Activated naive CD8-positive, alpha-beta T cell treated with anti-CD3 and anti-CD28 coated beads for 36 hours (primary cell): ENCODE measurements at regions not wholly inside any gene's neighbourhood (a gene's known extent, or its start where the extent isn't known, plus 50 kb on each side); places are given as distances from the start of the nearest gene placed in this dataset.

ENCODE experiments used
- DNase-seq: peaks from one replicate; pipeline ENCODE4 v3.0.0; 2021
- H3K27ac Mint-ChIP-seq: one replicate; pipeline ENCODE4 v1.8.0; 2022; ENCODE audit warnings: mild to moderate bottlenecking, moderate library complexity, mixed read lengths
- H3K27me3 Mint-ChIP-seq: one replicate; pipeline ENCODE4 v1.8.0; 2022; ENCODE audit warnings: mild to moderate bottlenecking, mixed read lengths
- H3K36me3 Mint-ChIP-seq: one replicate; pipeline ENCODE4 v1.8.0; 2021; ENCODE audit warnings: mild to moderate bottlenecking, mixed read lengths
- H3K4me1 Mint-ChIP-seq: one replicate; pipeline ENCODE4 v1.8.0; 2021; ENCODE audit warnings: mixed read lengths
- H3K4me3 Mint-ChIP-seq: one replicate; pipeline ENCODE4 v1.8.0; 2022; ENCODE audit warnings: mild to moderate bottlenecking, moderate library complexity, mixed read lengths
- H3K9me3 Mint-ChIP-seq: one replicate; pipeline ENCODE4 v1.8.0; 2022; ENCODE audit warnings: mixed read lengths

DNA sequence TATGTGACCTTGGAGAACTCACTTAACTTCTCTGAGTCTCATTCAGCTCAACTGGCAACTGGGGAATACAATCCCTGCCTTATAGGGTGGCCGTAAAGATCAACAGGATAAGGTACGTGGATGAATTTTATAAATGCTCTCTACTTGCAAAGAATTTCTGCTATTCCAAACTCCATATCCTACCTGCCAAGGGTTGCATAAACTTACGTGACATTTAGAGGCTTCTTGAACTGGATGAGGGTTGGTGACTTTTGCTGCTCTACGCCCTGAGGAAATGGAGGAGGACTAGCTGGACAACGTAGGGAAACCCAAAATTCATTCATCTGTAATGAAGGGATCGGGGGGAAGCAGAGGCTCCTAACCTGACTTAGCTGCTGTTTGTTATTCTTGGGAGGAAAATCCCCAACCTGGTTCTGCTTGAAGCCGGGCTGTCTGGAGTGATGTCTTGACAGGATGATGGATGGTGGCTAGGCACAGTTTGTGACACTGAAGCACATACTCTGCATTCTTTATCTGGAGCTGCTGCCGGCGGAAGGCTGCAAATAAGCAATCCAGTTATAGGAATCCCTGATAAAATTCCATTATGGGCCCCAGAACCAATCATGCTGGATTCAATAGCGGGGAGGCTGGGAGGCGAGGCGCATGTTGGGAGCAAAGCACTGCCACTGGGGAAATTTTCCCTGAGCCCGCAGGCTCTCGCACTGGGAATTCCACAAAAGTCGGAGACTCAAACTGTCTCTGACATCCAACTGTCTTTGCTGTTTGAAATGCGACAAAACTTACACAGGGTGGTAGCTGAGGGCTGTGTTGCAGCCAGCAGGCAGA, 94.7 kb upstream of the SDK2 start:
- Mint-ChIP-seq H3K4me3 (no peak overlapping the region), H3K9me3 (no peaks in the 10 kb centered on the region), H3K4me1 (no peaks in the 10 kb centered on the region), H3K27me3 (no peaks in the 10 kb centered on the region), H3K36me3 (no peaks in the 10 kb centered on the region), H3K27ac (no peak overlapping the region)
- no peak for DNase-seq

GRCh38 chr17:73740370-73740769, 96.1 kb upstream of the SDK2 start:
- Mint-ChIP-seq H3K9me3 (no peaks in the 10 kb centered on the region), H3K4me3 (no peak overlapping the region)

GRCh38 chr17:73742948-73743381, 98.7 kb upstream of the SDK2 start:
- DNase-seq: no peak
- H3K27ac Mint-ChIP-seq: no peak overlapping the region
- H3K4me3 Mint-ChIP-seq: no peak overlapping the region
- no peaks in the 10 kb centered on the region for H3K27me3 Mint-ChIP-seq
- H3K4me1 Mint-ChIP-seq: no peaks in the 10 kb centered on the region
- no peaks in the 10 kb centered on the region for H3K36me3 Mint-ChIP-seq
- H3K9me3 Mint-ChIP-seq: no peaks in the 10 kb centered on the region

More at GRCh38 chr17:73740370-73740769, 96.1 kb upstream of the SDK2 start:
- Mint-ChIP-seq H3K4me1 (no peaks in the 10 kb centered on the region), H3K36me3 (no peaks in the 10 kb centered on the region), H3K27ac (no peak overlapping the region), H3K27me3 (no peaks in the 10 kb centered on the region)
- no peak for DNase-seq

DNA sequence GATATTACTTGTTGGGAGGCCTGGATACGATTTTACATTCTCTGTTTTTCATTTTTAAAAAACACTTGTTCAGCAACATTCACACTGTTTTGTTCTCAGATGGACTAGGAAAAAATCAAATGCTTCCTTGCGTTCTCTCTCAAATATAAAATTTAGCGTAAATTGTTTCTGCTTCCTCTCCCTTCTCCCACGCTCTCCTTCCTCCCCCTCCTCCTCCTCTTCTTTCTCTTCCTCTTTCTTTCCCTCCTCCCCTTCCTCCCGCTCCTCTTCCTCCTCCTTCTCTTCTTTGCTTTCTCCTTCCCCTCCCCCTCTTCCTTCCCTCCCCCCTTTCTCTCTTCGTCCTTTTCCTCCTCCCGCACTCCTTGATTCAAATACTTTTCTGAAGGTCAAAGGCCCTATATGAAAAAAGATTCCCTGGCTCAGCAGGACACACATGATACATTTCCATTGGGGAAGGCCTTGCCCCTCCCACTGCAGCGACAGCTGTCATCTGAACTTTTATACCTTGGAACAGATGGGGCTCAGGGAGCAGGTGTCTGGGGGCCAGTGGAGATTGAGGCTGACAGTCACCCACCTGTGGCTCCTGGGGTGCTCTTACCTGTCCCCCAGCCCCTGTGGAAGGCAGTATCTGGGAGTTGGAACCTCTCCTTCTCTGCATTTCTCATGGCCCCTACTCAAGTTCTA, 99.4 kb upstream of the SDK2 start:
- no peaks in the 10 kb centered on the region for H3K27me3 Mint-ChIP-seq
- no peaks in the 10 kb centered on the region for H3K9me3 Mint-ChIP-seq
- no peak overlapping the region for H3K27ac Mint-ChIP-seq
- H3K4me3 Mint-ChIP-seq: no peak overlapping the region
- no peak for DNase-seq
- no peaks in the 10 kb centered on the region for H3K4me1 Mint-ChIP-seq
- no peaks in the 10 kb centered on the region for H3K36me3 Mint-ChIP-seq

DNA sequence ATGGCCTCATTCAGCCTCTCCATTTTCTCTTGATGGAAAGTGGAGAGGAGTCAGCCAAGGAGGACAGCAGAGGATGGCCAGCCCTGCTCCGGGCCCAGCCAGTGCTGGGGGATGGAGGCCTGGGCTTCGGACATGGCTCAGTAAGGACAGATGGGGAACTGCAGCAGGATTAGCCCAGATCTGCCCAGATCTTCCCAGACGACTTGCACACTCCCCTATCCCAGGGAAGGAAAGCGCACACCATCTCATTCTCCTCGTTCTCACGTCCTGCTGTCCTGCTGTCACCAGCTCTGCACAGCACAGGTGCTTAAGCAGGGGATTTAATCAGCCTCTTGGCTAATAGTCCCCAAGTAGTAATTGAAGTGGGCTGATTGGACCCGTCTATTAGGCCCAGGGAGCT, 100.2 kb upstream of the SDK2 start:
- H3K27me3 Mint-ChIP-seq: no peaks in the 10 kb centered on the region
- no peak for DNase-seq

DNA sequence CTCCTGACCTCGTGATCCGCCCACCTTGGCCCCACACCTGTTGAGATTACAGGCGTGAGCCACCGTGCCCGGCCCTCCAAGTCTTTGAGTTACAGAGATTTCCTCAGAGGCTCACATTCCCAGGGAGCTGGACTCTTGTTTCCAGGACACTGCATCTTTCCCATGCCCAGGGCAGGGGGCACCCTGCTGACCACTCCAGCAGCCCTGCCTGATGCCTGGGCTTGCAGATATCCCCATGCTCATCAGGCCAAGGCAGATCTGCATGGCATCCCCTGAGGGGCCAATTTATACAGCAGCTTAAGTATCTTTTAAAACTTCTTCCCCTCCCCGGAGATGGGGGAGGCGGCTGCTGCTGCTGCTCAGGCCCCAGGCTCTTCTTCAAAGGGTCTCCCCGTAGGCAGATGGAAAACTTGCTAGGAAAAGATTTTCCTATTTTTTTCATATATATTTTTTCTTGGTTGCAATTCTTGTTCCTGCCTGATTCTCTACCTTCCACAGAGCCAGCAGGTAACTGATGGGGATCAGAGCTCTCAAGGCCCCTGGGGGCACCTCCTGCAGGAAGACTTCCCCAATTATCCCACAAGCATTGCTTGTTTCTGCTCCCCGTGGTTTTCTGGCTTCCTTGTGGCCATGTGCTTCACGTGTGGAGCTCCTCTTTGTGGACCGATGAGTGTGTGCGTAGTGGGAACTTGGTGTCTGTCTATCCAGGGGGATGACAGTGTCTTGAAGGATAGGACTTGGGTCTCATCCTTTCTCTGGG, 102.2 kb upstream of the SDK2 start:
- DNase-seq: no peak
- no peaks in the 10 kb centered on the region for H3K4me1 Mint-ChIP-seq
- H3K36me3 Mint-ChIP-seq: no peaks in the 10 kb centered on the region
- H3K9me3 Mint-ChIP-seq: no peaks in the 10 kb centered on the region
- no peak overlapping the region for H3K4me3 Mint-ChIP-seq
- H3K27ac Mint-ChIP-seq: no peak overlapping the region
- H3K27me3 Mint-ChIP-seq: no peaks in the 10 kb centered on the region

More for the DNA sequence above, 100.2 kb upstream of the SDK2 start:
- Mint-ChIP-seq H3K4me3 (no peak overlapping the region), H3K27ac (no peak overlapping the region), H3K36me3 (no peaks in the 10 kb centered on the region), H3K4me1 (no peaks in the 10 kb centered on the region), H3K9me3 (no peaks in the 10 kb centered on the region)

- Mint-ChIP-seq H3K36me3 (no peaks in the 10 kb centered on the region), H3K27ac (no peak overlapping the region), H3K9me3 (no peaks in the 10 kb centered on the region), H3K27me3 (no peaks in the 10 kb centered on the region), H3K4me1 (no peaks in the 10 kb centered on the region), H3K4me3 (no peak overlapping the region)
- no peak for DNase-seq
Observed at GRCh38 chr17:73747221-73748002, 103.2 kb upstream of the SDK2 start.

DNA sequence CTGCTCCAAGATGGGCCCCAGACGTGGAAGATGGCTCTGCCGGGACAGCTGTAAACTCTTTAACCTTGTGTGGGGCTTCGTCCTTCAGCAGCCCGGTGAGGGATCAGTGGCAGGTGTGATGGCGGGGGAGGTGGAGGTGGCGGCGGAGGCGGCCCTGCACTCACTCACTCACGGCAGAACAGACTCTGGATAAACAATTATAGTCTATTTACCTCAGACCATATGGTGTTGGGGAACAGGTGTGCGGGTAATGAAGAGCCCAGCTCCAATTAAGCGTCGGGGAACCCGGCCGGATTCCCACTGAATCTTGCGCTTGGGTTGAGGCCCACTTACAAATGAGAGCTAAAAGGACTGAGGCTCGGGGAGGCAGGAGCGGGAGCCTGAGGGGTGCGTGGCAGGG, 104.3 kb upstream of the SDK2 start:
- no peaks in the 10 kb centered on the region for H3K9me3 Mint-ChIP-seq
- no peak for DNase-seq
- H3K36me3 Mint-ChIP-seq: no peaks in the 10 kb centered on the region
- no peaks in the 10 kb centered on the region for H3K4me1 Mint-ChIP-seq
- no peaks in the 10 kb centered on the region for H3K27me3 Mint-ChIP-seq
- no peak overlapping the region for H3K27ac Mint-ChIP-seq
- no peak overlapping the region for H3K4me3 Mint-ChIP-seq

DNA sequence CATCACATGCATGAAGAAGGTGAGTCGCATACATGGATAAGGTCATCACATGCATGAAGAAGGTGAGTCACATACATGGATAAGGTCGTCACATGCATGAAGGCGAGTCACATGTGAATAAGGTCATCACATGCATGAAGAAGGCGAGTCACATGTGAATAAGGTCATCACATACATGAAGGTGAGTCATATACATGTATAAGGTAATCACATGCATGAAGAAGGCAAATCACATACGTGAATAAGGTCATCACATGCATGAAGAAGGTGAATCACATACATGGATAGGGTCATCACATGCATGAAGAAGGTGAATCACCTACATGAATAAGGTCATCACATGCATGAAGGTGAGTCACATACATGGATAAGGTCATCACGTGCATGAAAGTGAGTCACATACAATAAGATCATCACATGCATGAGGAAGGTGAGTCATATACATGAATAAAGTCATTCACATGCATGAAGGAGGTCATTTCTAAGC, 105.1 kb upstream of the SDK2 start:
- Mint-ChIP-seq H3K4me3 (no peak overlapping the region), H3K9me3 (no peaks in the 10 kb centered on the region), H3K36me3 (no peaks in the 10 kb centered on the region), H3K4me1 (no peaks in the 10 kb centered on the region), H3K27ac (no peak overlapping the region), H3K27me3 (no peaks in the 10 kb centered on the region)
- no peak for DNase-seq

- Mint-ChIP-seq H3K9me3 (no peaks in the 10 kb centered on the region), H3K4me1 (no peaks in the 10 kb centered on the region), H3K27ac (no peak overlapping the region), H3K4me3 (no peak overlapping the region), H3K36me3 (no peaks in the 10 kb centered on the region), H3K27me3 (no peaks in the 10 kb centered on the region)
- no peak for DNase-seq
Observed at GRCh38 chr17:73749928-73750605, 105.8 kb upstream of the SDK2 start.

GRCh38 chr17:73750975-73751374, 106.7 kb upstream of the SDK2 start:
- no peak for DNase-seq
- H3K4me1 Mint-ChIP-seq: no peaks in the 10 kb centered on the region
- H3K27me3 Mint-ChIP-seq: no peaks in the 10 kb centered on the region
- no peaks in the 10 kb centered on the region for H3K36me3 Mint-ChIP-seq
- no peaks in the 10 kb centered on the region for H3K9me3 Mint-ChIP-seq
- no peak overlapping the region for H3K27ac Mint-ChIP-seq
- H3K4me3 Mint-ChIP-seq: no peak overlapping the region

- DNase-seq: no peak
- Mint-ChIP-seq H3K36me3 (no peaks in the 10 kb centered on the region), H3K9me3 (no peaks in the 10 kb centered on the region), H3K4me3 (no peak overlapping the region), H3K4me1 (peaks cover 4% of the 10 kb centered on the region), H3K27me3 (no peaks in the 10 kb centered on the region), H3K27ac (no peak overlapping the region)
Observed at GRCh38 chr17:73753751-73754496, 109.7 kb upstream of the SDK2 start.

DNA sequence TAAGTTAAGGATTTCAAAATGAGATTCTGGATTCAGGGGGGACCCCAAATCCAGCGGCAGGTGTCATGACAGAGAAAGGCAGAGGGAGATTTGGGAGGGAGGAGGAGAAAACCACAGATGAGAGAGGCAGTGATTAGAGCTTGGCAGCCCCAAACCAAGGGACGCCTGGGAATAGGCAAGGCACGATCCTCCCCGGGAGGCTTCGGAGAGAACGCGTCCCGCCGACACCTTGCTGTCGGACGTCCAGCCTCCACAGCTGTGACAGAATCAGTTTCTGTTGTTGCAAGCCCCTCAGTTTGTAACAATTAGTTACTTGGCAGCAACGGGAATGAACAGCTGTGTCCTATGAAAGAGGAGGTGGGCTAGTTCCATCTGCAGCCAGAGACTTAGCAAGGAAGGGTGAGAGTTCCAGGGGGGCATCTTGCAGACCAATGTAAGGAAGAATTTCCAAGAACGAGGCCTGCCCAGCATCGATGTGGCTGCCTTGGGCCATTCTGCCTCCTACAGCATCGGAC, 110.7 kb upstream of the SDK2 start:
- Mint-ChIP-seq H3K27me3 (no peaks in the 10 kb centered on the region), H3K27ac (no peak overlapping the region), H3K36me3 (no peaks in the 10 kb centered on the region), H3K4me1 (peaks cover 4% of the 10 kb centered on the region), H3K9me3 (no peaks in the 10 kb centered on the region), H3K4me3 (no peak overlapping the region)
- DNase-seq: no peak
